Heart left ventricle (tissue), 16 donors: ENCODE measurements at regions not wholly inside any gene's neighbourhood (a gene's known extent, or its start where the extent isn't known, plus 50 kb on each side); places are given as distances from the start of the nearest gene placed in this dataset.

Experiments
- ATAC-seq, 4 donors: fragments of 200-7000 bp; cut with Tn5 transposase; one replicate each; pipeline ENCODE4 v1.9.1; 2020 to 2022; ENCODE audit warnings: moderate library complexity in 4 of 4, mild to moderate bottlenecking in 3 of 4, moderate number of reproducible peaks in 1 of 4
- DNase-seq, 5 donors: peaks; one replicate each; pipeline ENCODE4 v3.0.0-alpha.2; 2020
- H3K27ac ChIP-seq, 12 donors: fragments of 200-600 bp; sonication (generic) in 4 of 12; one replicate each; pipeline versions ENCODE4 v1.5.0 to v1.8.0; 2016 to 2022; ENCODE audit warnings: mild to moderate bottlenecking in 2 of 12
- H3K27me3 ChIP-seq, 9 donors: fragments of 200-600 bp; sonication (generic) in 2 of 9; one replicate each; pipeline versions ENCODE4 v1.5.1 to v1.8.0; 2016 to 2022; ENCODE audit warnings: mild to moderate bottlenecking in 3 of 9
- H3K36me3 ChIP-seq, 9 donors: fragments of 200-600 bp; sonication (generic) in 2 of 9; one replicate each; pipeline versions ENCODE4 v1.5.0 to v1.8.0; 2018 to 2022; ENCODE audit warnings: mild to moderate bottlenecking in 2 of 9
- H3K4me1 ChIP-seq, 12 donors: fragments of 200-600 bp; sonication (generic) in 4 of 12; one replicate each; pipeline versions ENCODE4 v1.5.0 to v1.8.0; 2016 to 2022; ENCODE audit warnings: mild to moderate bottlenecking in 3 of 12
- H3K4me3 ChIP-seq, 12 donors: fragments of 200-600 bp; sonication (generic) in 4 of 12; one replicate each; pipeline versions ENCODE4 v1.5.0 to v1.8.0; 2017 to 2022; ENCODE audit warnings: mild to moderate bottlenecking in 9 of 12, moderate library complexity in 4 of 12
- H3K9me3 ChIP-seq, 12 donors: fragments of 200-600 bp; sonication (generic) in 4 of 12; one replicate each; pipeline versions ENCODE4 v1.5.0 to v1.8.0; 2016 to 2022; ENCODE audit warnings: mild to moderate bottlenecking in 1 of 12
- CTCF ChIP-seq, 12 donors: fragments of 200-600 bp; sonication (generic) in 4 of 12; IDR thresholded peaks; one replicate each; pipeline versions ENCODE4 v1.5.0 to v1.8.0; 2018 to 2022; ENCODE audit warnings: antibody characterized with exemption in 12 of 12, mild to moderate bottlenecking in 5 of 12
- POLR2A ChIP-seq, 2 donors: fragments of 450-650 bp; IDR thresholded peaks; one replicate each; pipeline ENCODE4 v1.6.1; 2017; ENCODE audit warnings: antibody characterized with exemption in 2 of 2, mild to moderate bottlenecking in 2 of 2, moderate library complexity in 2 of 2
- WGBS, 4 donors: extraction: QIAGEN DNeasy Blood & Tissue Kit in 2 of 4; methylation state at CpG; one replicate each; pipeline versions ENCODE4 v1.1.5 to v1.1.7; 2013 to 2018; 5-methylcytosine and 5-hydroxymethylcytosine counted together
- intact Hi-C, 10 donors: fragments of 100-400 bp; cut with DNase I; formaldehyde crosslinking; loops; one replicate each; pipeline versions ENCODE4 v1.11.1 to v1.14.2; 2022
- donor health status: ischemic (EF 13 %, LVEDD 7.1; RV severe dilation, severe dysfunction).
- donor health status: healthy with polysubstance abuse.
- donor health status: DM: no; HTN: yes; CAD: no.
- donor health status: DM: no; HTN: no; CAD: no.
- donor health status: ischemic (EF 25% LVEDD 6.9; RV normal size, moderate dysfunction).
- donor health status: ischemic (EF 25% LVEDD 5.7; RV mildly dilated, moderate dysfunction).
- donor health status: healthy.
- donor health status: DM: yes; HTN: yes; CAD: no.
- donor health status: ischemic (EF 35%, LVEDD 5.7; RV mildly dilated, moderate dysfunction).
- donor health status: nonischemic (EF 11% LVEDD 7.7; RV severe dilation, severe dysfunction).
- donor health status: DM: yes; HTN: yes; CAD: no.
- donor health status: PGD.
- donor health status: ischemic (EF 29% LVEDD 5.4; RV normal size, mild dysfunction).
- donor health status: nonischemic (EF 23%, LVEDD 6.1; RV moderate dilation, normal function).

GRCh38 chr20:60882836-60883235, 369.2 kb upstream of the CDH4 start:
- peaks cover 0 to 12% (median 0%) of the 10 kb centered on the region in 9 donors for H3K27me3 ChIP-seq
- H3K4me3 ChIP-seq, result no peak overlapping the region
- no peak overlapping the region for H3K27ac ChIP-seq
- no peaks in the 10 kb centered on the region for H3K36me3 ChIP-seq
- TF ChIP-seq CTCF (IDR thresholded peaks at IDR 0.05) (no peak), POLR2A (IDR thresholded peaks at IDR 0.05) (no peak)
- no peak for ATAC-seq
- H3K9me3 ChIP-seq, result no peaks in the 10 kb centered on the region
- 77 to 81% (median 79%) methylated on average over 6 of the region's 6 CpGs for WGBS, 4 donors
- DNase-seq, result no peak
- intact Hi-C loops, result no loop called here
- no peaks in the 10 kb centered on the region for H3K4me1 ChIP-seq

- intact Hi-C loops, result no loop called here
- H3K27ac ChIP-seq, result no peak overlapping the region
- no peaks in the 10 kb centered on the region for H3K36me3 ChIP-seq
- DNase-seq (no peak), ATAC-seq (no peak)
- no peak overlapping the region for H3K4me3 ChIP-seq
- peaks cover 0 to 12% (median 0%) of the 10 kb centered on the region in 9 donors for H3K27me3 ChIP-seq
- 73 to 77% (median 74%) methylated on average over 4 of the region's 4 CpGs for WGBS, 4 donors
- no peaks in the 10 kb centered on the region for H3K9me3 ChIP-seq
- no peaks in the 10 kb centered on the region for H3K4me1 ChIP-seq
- TF ChIP-seq POLR2A (IDR thresholded peaks at IDR 0.05) (no peak), CTCF (IDR thresholded peaks at IDR 0.05) (no peak)
Measured at GRCh38 chr20:60883496-60883895, 368.6 kb upstream of the CDH4 start.

GRCh38 chr20:60884277-60884676, 367.8 kb upstream of the CDH4 start:
- 93 to 94% (median 93%) methylated on average over 3 of the region's 3 CpGs for WGBS, 4 donors
- DNase-seq (no peak), ATAC-seq (no peak)
- Histone ChIP-seq H3K27me3 (peaks cover 0 to 12% (median 0%) of the 10 kb centered on the region in 9 donors), H3K9me3 (no peaks in the 10 kb centered on the region), H3K27ac (no peak overlapping the region), H3K36me3 (no peaks in the 10 kb centered on the region), H3K4me1 (no peaks in the 10 kb centered on the region), H3K4me3 (no peak overlapping the region)
- no peak for TF ChIP-seq POLR2A (IDR thresholded peaks at IDR 0.05)
- no peak for TF ChIP-seq CTCF (IDR thresholded peaks at IDR 0.05)
- intact Hi-C loops, result no loop called here

- 87 to 92% (median 89%) methylated on average over 8 of the region's 8 CpGs for WGBS, 4 donors
- Histone ChIP-seq H3K9me3 (no peaks in the 10 kb centered on the region), H3K27ac (no peak overlapping the region), H3K36me3 (no peaks in the 10 kb centered on the region), H3K4me3 (no peak overlapping the region), H3K27me3 (peaks cover 0 to 12% (median 0%) of the 10 kb centered on the region in 9 donors), H3K4me1 (no peaks in the 10 kb centered on the region)
- no peak for ATAC-seq
- intact Hi-C loops, result no loop called here
- no peak for DNase-seq
- TF ChIP-seq CTCF (IDR thresholded peaks at IDR 0.05), result no peak
- TF ChIP-seq POLR2A (IDR thresholded peaks at IDR 0.05), result no peak
Measured at GRCh38 chr20:60888771-60889170, 363.3 kb upstream of the CDH4 start.
